Choroid plexus epithelial cell (primary cell): ENCODE measurements at regions not wholly inside any gene's neighbourhood (a gene's known extent, or its start where the extent isn't known, plus 50 kb on each side); places are given as distances from the start of the nearest gene placed in this dataset.
A peak's percentile ranks its signal among the peaks of the same experiment; 100 is the strongest.
"Not testable (repeated sequence)": the region's sequence is repeated elsewhere in the genome, so short reads cannot be mapped to it uniquely, and the experiment has no call there.

ENCODE experiments used
- DNase-seq: peaks from one replicate; pipeline ENCODE4 v3.0.0-alpha.2; 2010; ENCODE audit warnings: low read depth
- H3K4me3 ChIP-seq: 2 replicates; pipeline ENCODE4 v1.5.1; 2011; ENCODE audit warnings: low read depth, mild to moderate bottlenecking, control low read depth, low read length, moderate library complexity
- CTCF ChIP-seq: conservative IDR thresholded peaks from 2 replicates; pipeline ENCODE4 v1.5.1; 2011; ENCODE audit warnings: low read depth, mild to moderate bottlenecking, control low read depth, inconsistent platforms, low read length, moderate library complexity

DNA sequence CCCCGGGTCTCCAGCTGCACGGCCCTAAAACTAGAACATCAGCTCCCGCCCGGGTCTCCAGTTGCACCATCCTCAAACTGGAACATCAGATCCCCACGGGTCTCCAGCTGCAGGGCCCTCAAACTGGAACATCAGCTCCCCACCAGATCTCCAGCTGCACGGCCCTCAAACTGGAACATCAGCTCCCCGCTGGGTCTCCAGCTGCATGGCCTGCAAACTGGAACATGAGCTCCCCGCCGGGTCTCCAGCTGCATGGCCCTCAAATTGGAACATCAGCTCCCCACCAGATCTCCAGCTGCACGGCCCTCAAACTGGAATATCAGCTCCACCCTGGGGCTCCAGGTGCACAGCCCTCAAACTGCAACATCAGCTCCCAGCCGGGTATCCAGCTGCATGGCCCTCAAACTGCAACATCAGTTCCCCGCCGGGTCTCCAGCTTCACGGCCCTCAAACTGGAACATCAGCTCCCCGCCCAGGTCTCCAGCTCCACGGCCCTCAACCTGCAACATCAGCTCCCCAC, 93.5 kb upstream of the LPCAT1 start:
- DNase-seq, H3K4me3 ChIP-seq: not testable (repeated sequence)

GRCh38 chr5:1613515-1613914, 89.8 kb upstream of the LPCAT1 start:
- H3K4me3 ChIP-seq, DNase-seq: not testable (repeated sequence)

- H3K4me3 ChIP-seq, DNase-seq: not testable (repeated sequence)
Observed at GRCh38 chr5:1610526-1610925, 86.8 kb upstream of the LPCAT1 start.

GRCh38 chr5:1609111-1609510, 85.4 kb upstream of the LPCAT1 start:
- DNase-seq: not testable (repeated sequence)

DNA sequence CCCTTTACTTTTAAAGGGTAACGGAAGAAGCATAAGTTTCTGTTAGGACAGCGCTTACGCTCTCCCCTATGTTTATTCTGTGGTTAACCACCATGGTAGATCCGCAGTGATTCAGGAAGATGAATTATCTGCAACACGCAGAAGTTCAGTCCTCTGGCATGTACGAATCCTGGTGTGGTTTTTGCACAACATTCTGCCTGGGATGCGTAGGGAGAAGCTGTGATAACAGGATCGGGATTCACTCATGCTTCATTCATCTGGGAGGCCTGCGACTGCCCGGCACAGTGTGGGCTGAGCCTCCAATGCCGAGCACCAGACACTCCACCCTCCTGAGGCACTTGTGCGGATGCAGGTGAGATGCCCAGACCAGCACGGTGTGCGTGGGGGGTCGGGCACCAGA, 84.6 kb upstream of the LPCAT1 start:
- DNase-seq: peak; percentile 90
- not testable (repeated sequence) for H3K4me3 ChIP-seq

More at GRCh38 chr5:1609111-1609510, 85.4 kb upstream of the LPCAT1 start:
- H3K4me3 ChIP-seq: not testable (repeated sequence)

DNA sequence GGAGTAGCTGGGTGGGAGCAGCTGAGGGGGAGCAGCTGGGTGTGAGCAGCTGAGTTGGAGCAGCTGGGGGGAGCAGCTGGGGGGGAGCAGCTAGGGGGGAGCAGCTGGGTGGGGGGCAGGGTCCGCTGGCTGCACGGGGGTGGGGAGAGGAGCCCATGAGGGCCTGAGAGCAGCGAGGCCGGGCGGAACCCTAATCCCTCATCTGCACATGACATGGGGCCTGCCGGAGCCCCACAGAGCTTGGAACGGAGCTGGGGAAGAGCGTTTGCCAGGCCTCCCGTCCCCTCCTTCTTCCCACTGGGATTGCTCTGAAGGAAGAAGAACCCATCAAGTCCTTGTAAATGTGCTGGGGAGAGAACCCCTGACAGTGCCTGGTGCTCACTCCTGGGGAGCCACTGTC, 83.2 kb upstream of the LPCAT1 start:
- DNase-seq, H3K4me3 ChIP-seq: not testable (repeated sequence)

DNA sequence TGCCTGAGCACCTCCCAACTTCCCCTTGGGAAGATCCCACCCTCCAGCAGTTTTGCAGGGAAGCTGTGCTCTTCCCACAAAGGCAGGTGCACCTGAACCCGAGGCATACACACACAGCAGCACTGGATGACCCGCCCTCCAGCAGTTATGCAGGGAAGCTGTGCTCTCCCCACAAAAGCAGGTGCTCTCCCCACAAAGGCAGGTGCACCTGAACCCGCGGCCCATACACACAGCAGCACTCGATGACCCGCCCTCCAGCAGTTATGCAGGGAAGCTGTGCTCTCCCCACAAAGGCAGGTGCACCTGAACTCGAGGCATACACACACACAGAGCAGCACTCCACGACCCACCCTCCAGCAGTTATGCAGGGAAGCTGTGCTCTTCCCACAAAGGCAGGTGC, 80.2 kb upstream of the LPCAT1 start:
- DNase-seq, H3K4me3 ChIP-seq: not testable (repeated sequence)

GRCh38 chr5:1601565-1601964, 77.8 kb upstream of the LPCAT1 start:
- not testable (repeated sequence) for H3K4me3 ChIP-seq, DNase-seq

DNA sequence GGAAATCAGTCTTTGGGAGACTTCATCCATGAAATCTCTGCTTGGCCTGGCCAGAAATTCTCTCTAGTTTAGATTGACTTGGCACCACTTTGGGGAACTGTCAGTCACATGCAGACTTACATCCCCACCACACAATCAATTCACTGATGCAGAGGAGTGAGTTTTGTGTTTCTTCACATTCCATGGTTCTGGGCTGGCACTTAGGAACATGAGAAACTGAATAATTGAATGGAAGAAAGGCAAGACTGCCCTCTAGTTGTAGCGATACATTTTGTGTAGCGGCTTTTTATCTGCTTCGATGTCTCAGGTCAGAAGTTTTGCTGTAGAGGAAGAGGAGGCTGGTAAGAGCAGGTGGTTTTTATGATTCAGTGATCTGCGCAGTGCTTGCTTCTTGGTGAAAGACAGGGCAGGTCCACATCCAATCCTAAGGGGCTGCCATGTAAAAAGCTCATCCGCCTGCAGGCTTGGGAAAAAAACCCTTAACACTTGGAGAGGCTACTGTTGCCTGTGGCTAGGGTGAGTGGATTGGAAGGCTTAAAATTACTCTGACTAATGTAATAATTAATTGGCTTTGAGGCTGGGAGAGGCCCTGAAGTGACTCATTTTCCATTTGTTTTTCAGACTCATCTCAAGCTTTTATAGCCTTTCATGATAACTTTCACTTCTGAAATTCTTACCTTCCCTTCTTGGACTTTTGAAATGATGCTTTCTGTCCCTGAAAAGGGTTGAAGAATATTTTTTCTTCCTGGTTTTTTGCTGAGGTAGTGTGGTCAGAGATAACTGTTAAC, 75.4 kb upstream of the LPCAT1 start:
- DNase-seq: peak; percentile 72
- not testable (repeated sequence) for H3K4me3 ChIP-seq
- TF ChIP-seq CTCF: peak; percentile 50

GRCh38 chr5:1597093-1597473, 73.3 kb upstream of the LPCAT1 start:
- peak overlapping the region; percentile 35 for H3K4me3 ChIP-seq
- DNase-seq: peak; percentile 48

GRCh38 chr5:1596462-1597092, 72.8 kb upstream of the LPCAT1 start:
- not testable (repeated sequence) for DNase-seq

GRCh38 chr5:1594357-1595106, 70.8 kb upstream of the LPCAT1 start:
- DNase-seq: no peak
- H3K4me3 ChIP-seq: peak overlapping the region; percentile 11
- no peak for TF ChIP-seq CTCF

More at GRCh38 chr5:1596462-1597092, 72.8 kb upstream of the LPCAT1 start:
- not testable (repeated sequence) for H3K4me3 ChIP-seq
